ENCODE measurements at regions not wholly inside any gene's neighbourhood (a gene's known extent, or its start where the extent isn't known, plus 50 kb on each side); places are given as distances from the start of the nearest gene placed in this dataset.

DNA sequence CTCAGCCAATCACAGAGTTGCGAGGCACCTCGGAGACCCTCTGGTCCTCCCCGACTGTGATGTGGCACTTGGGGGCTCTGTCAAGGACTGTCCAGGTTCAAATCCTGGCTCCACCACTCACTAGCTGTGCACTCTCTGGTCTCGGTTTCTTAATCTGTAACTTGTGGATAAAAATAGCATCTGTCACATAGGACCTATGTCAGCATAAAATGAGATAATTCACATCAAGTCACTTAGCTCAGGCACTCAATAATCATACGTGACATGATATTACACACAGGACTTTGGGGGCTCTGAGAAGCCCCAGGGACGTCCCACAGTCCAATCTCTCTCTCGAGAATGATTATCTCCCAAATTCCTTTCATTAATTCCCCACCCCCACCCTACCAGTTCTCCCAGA, 166.4 kb downstream of the COPRS start:
- TF ChIP-seq TAF1 (IDR thresholded peaks at IDR 0.05; ENCODE audit: borderline replicate concordance, insufficient read depth, low read length): no peak
- no peak for TF ChIP-seq POLR2AphosphoS5 (IDR thresholded peaks at IDR 0.05; ENCODE audit: low read depth, low read length)
